GM12864 (cell line): ENCODE measurements at regions not wholly inside any gene's neighbourhood (a gene's known extent, or its start where the extent isn't known, plus 50 kb on each side); places are given as distances from the start of the nearest gene placed in this dataset.
"Not testable (repeated sequence)": the region's sequence is repeated elsewhere in the genome, so short reads cannot be mapped to it uniquely, and the experiment has no call there.

ENCODE experiments used
- DNase-seq: peaks from one replicate; pipeline ENCODE4 v3.0.0-alpha.2; 2011; ENCODE audit warnings: low read depth
- H3K4me3 ChIP-seq: 2 replicates; pipeline ENCODE4 v1.5.1; 2011; ENCODE audit warnings: mild to moderate bottlenecking, low read depth, low read length, control low read depth
- TF ChIP-seq, protein P1 (sequence below): IDR thresholded peaks from 2 replicates; pipeline ENCODE4 v1.5.1; 2011; ENCODE audit warnings: low read depth, mild to moderate bottlenecking, moderate library complexity, low read length, control low read depth, inconsistent platforms; ENCODE audit errors: missing control alignments

- H3K4me3 ChIP-seq, DNase-seq: not testable (repeated sequence)
Measured at GRCh38 chr2:201946746-201947145, 86.9 kb upstream of the FZD7 start.

GRCh38 chr2:201947287-201947686 is 86.4 kb upstream of the FZD7 start:
- TF ChIP-seq, protein P1, sequence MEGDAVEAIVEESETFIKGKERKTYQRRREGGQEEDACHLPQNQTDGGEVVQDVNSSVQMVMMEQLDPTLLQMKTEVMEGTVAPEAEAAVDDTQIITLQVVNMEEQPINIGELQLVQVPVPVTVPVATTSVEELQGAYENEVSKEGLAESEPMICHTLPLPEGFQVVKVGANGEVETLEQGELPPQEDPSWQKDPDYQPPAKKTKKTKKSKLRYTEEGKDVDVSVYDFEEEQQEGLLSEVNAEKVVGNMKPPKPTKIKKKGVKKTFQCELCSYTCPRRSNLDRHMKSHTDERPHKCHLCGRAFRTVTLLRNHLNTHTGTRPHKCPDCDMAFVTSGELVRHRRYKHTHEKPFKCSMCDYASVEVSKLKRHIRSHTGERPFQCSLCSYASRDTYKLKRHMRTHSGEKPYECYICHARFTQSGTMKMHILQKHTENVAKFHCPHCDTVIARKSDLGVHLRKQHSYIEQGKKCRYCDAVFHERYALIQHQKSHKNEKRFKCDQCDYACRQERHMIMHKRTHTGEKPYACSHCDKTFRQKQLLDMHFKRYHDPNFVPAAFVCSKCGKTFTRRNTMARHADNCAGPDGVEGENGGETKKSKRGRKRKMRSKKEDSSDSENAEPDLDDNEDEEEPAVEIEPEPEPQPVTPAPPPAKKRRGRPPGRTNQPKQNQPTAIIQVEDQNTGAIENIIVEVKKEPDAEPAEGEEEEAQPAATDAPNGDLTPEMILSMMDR: no peak
- no peak for DNase-seq
- no peak overlapping the region for H3K4me3 ChIP-seq

- TF ChIP-seq, protein P1: no peak
- no peak overlapping the region for H3K4me3 ChIP-seq
Measured at GRCh38 chr2:201949181-201949926, 84.3 kb upstream of the FZD7 start.

GRCh38 chr2:201949927-201950246 is 83.8 kb upstream of the FZD7 start:
- TF ChIP-seq, protein P1: no peak

More at GRCh38 chr2:201949181-201949926, 84.3 kb upstream of the FZD7 start:
- DNase-seq: no peak

GRCh38 chr2:201950606-201951005 is 83.0 kb upstream of the FZD7 start:
- DNase-seq: no peak

More at GRCh38 chr2:201949927-201950246, 83.8 kb upstream of the FZD7 start:
- H3K4me3 ChIP-seq: no peak overlapping the region
- DNase-seq: no peak

DNA sequence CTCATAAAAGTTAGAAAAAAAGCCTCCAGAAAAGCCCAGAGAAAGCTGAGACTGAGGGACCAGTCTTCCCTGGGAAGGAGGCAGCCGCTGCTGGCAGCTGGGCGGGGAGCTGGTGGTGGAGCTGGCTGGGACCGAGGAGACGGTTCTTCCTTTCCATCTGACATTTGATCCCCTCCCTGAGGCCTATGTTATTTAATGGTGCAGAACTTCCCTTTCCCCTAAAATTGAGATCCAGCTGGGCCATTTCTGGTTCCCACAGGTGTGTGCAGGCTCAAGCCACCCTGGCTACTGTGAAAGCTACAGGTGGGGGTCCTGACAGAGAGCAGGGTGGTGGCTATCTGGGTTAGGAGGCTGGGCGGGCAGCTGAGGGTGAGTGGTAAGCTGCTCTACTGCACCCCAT is 81.5 kb upstream of the FZD7 start:
- DNase-seq: no peak
- H3K4me3 ChIP-seq: no peak overlapping the region
- TF ChIP-seq, protein P1: no peak

More at GRCh38 chr2:201950606-201951005, 83.0 kb upstream of the FZD7 start:
- no peak overlapping the region for H3K4me3 ChIP-seq
- TF ChIP-seq, protein P1: no peak

DNA sequence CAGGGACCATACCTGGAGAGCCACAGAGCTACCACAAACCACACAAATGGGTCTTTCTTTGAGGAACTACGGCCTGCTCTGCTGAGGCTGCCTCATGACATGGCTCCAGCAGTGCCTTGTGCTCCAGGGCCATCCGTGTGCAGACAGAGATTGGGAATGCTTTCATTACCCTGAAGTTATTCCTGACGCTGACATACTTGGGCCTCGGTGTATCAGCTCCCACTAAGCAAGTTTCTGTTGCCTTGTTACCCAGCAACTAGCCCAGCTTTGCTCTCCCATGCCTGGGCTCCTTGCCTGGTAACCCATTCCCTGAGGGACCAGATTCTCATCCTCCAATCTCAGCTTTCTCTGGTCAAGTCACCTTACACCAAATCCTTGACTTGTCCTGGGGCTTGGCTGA is 80.3 kb upstream of the FZD7 start:
- H3K4me3 ChIP-seq: no peak overlapping the region
- DNase-seq: no peak
- TF ChIP-seq, protein P1: no peak
